Esophagus muscularis mucosa (tissue), 3 donors: ENCODE measurements at regions not wholly inside any gene's neighbourhood (a gene's known extent, or its start where the extent isn't known, plus 50 kb on each side); places are given as distances from the start of the nearest gene placed in this dataset.

Experiments
- CTCF ChIP-seq, 3 experiments: fragments of 200-600 bp in 2 of 3; fragments of 450-650 bp in 1 of 3; sonication (generic) in 2 of 3; IDR thresholded peaks; one replicate each; pipeline ENCODE4 v1.5.1; 2017 to 2019; ENCODE audit warnings: antibody characterized with exemption in 3 of 3, mild to moderate bottlenecking in 2 of 3, moderate library complexity in 1 of 3
- POLR2A ChIP-seq: fragments of 450-650 bp; IDR thresholded peaks from one replicate; pipeline ENCODE4 v1.6.1; 2017; ENCODE audit warnings: antibody characterized with exemption, moderate library complexity, mild to moderate bottlenecking, low read depth

- TF ChIP-seq CTCF (IDR thresholded peaks at IDR 0.05) (no peak), POLR2A (no peak)
These were observed 444.0 kb upstream of the ZMIZ1 start for GRCh38 chr10:78624791-78625190.
